AG04450 (cell line): ENCODE measurements at regions not wholly inside any gene's neighbourhood (a gene's known extent, or its start where the extent isn't known, plus 50 kb on each side); places are given as distances from the start of the nearest gene placed in this dataset.
"Not testable (repeated sequence)": the region's sequence is repeated elsewhere in the genome, so short reads cannot be mapped to it uniquely, and the experiment has no call there.

Experiments used
- CTCF ChIA-PET: fragments of 300-600, 350-600 bp; formaldehyde crosslinking; extraction: SDS; loops from one replicate; lab custom pipeline; 2022; ENCODE audit warnings: antibody characterized with exemption, inconsistent platforms; lab: Charles Lee
- POLR2A ChIA-PET: fragments of 350-600 bp; formaldehyde crosslinking; extraction: SDS; loops from one replicate; lab custom pipeline; 2021; ENCODE audit warnings: antibody characterized with exemption, inconsistent platforms; lab: Yijun Ruan, JAX
- DNase-seq: peaks from one replicate; pipeline ENCODE4 v3.0.0-alpha.2; 2011; ENCODE audit warnings: low read depth, low spot score
- H3K27ac ChIP-seq: one replicate; pipeline ENCODE4 v1.5.1; 2012; ENCODE audit warnings: low read depth, low read length, control low read depth
- H3K27me3 ChIP-seq: one replicate; pipeline ENCODE4 v1.6.0; 2012; ENCODE audit warnings: low read length; ENCODE audit not compliant: control insufficient read depth, insufficient read depth
- H3K4me3 ChIP-seq: 2 replicates; pipeline ENCODE4 v1.5.1; 2011; ENCODE audit warnings: mild to moderate bottlenecking, low read depth, low read length, control low read depth
- H3K9me3 ChIP-seq: 2 replicates; pipeline ENCODE4 v1.5.1; 2012; ENCODE audit warnings: low read length; ENCODE audit not compliant: control insufficient read depth, insufficient read depth
- TF ChIP-seq, protein P1 (sequence below): IDR thresholded peaks from 2 replicates; pipeline ENCODE4 v1.5.1; 2011; ENCODE audit warnings: low read depth, low read length, control low read depth, inconsistent platforms

DNA sequence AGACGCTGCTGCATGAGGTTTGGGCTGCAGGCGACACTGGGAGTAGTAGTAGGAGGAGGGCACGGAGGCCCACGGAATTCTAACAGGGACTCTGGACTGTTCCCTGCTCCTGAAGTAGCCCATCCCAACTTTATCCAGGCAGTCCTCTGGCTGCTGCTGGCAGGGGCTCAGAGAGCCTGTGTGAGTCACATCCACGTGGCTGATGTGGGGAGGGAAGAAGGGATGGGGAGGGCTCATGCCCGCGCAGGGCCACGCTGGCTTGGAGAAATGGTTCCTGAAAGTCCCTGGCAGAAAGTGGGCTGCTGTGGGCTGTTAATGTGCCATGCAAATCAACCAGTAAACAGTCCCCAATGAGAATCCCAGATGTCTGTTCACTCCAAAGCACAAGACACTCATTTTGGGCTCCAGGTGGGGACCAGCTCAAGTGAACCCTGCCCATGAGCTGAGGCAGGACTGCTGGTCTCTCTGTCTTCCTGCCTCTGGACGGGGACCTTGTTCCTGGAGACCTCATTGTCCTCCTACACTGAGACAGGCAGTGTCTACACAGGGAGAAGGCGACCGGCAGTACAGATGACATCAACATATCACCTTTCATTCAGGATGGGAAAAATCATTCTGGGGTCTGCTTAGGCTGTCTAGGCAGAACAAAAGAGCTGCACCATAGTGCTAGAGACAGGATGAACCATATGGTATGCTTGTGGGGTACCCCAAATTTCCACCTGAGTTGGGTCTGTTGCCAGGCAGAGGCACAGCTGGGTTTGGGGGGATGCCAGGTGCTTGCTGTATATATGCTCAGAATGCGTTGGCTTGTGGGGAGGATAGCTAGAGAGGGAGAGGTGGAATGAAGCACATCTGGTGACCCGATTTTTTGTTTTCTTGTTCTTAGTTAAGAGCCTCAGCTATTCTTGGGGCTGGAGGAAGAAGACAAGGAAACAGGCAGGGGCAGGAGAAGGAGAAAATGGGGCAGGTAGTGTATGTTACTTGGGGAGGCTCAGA is 57.9 kb upstream of the FMOD start:
- no peak overlapping the region for H3K4me3 ChIP-seq
- ChIA-PET POLR2A (no interaction called here), CTCF (interaction anchor here (1.7 kb wide), 1 partner anchor 141 kb away, joined by 7 read pairs; no protein-coding TSS in a partner anchor)
- peak overlapping the region; percentile 31 for H3K27ac ChIP-seq
- TF ChIP-seq, protein P1, sequence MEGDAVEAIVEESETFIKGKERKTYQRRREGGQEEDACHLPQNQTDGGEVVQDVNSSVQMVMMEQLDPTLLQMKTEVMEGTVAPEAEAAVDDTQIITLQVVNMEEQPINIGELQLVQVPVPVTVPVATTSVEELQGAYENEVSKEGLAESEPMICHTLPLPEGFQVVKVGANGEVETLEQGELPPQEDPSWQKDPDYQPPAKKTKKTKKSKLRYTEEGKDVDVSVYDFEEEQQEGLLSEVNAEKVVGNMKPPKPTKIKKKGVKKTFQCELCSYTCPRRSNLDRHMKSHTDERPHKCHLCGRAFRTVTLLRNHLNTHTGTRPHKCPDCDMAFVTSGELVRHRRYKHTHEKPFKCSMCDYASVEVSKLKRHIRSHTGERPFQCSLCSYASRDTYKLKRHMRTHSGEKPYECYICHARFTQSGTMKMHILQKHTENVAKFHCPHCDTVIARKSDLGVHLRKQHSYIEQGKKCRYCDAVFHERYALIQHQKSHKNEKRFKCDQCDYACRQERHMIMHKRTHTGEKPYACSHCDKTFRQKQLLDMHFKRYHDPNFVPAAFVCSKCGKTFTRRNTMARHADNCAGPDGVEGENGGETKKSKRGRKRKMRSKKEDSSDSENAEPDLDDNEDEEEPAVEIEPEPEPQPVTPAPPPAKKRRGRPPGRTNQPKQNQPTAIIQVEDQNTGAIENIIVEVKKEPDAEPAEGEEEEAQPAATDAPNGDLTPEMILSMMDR, result no peak
- H3K9me3 ChIP-seq, result peaks cover 5% of the 10 kb centered on the region; the same call in 1 of the 2 replicates
- H3K27me3 ChIP-seq, result no peaks in the 10 kb centered on the region
- DNase-seq, result peak; percentile 42

- Histone ChIP-seq H3K27me3 (peaks cover 2% of the 10 kb centered on the region), H3K27ac (no peak overlapping the region), H3K9me3 (peaks cover 5% of the 10 kb centered on the region), H3K4me3 (no peak overlapping the region)
- TF ChIP-seq, protein P1, result no peak
- POLR2A ChIA-PET, result no interaction called here
- DNase-seq, result no peak
- CTCF ChIA-PET, result interaction anchor here (1.7 kb wide), 1 partner anchor 143 kb away, joined by 7 read pairs; no protein-coding TSS in a partner anchor
Observed at GRCh38 chr1:203410182-203410900, 59.4 kb upstream of the FMOD start.

DNA sequence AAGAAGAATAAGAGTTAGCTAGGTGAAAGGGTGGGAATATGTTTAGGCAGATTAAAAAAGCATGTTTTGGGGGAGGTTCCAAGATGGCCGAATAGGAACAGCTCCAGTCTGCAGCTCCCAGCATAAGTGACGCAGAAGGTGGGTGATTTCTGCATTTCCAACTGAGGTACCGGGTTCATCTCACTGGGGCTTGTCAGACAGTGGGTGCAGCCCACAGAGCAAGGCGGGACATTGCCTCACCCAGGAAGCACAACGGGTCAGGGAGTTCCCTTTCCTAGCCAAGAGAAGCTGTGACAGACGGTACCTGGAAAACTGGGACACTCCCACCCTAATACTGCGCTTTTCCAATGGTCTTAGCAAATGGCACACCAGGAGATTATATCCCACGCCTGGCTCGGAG is 60.5 kb upstream of the FMOD start:
- H3K27ac ChIP-seq, DNase-seq, H3K27me3 ChIP-seq, H3K9me3 ChIP-seq, POLR2A ChIA-PET, H3K4me3 ChIP-seq: not testable (repeated sequence)
- CTCF ChIA-PET, result interaction anchor here (1.0 kb wide), 1 partner anchor 144 kb away, joined by 4 read pairs; no protein-coding TSS in a partner anchor

GRCh38 chr1:203419558-203419957 is 56.0 kb upstream of the PRELP start:
- ChIA-PET CTCF (no interaction called here), POLR2A (no interaction called here)
- H3K27me3 ChIP-seq, result peaks cover 36% of the 10 kb centered on the region
- no peak for DNase-seq
- TF ChIP-seq, protein P1, result no peak
- no peaks in the 10 kb centered on the region for H3K9me3 ChIP-seq
- no peak overlapping the region for H3K4me3 ChIP-seq
- H3K27ac ChIP-seq, result no peak overlapping the region

DNA sequence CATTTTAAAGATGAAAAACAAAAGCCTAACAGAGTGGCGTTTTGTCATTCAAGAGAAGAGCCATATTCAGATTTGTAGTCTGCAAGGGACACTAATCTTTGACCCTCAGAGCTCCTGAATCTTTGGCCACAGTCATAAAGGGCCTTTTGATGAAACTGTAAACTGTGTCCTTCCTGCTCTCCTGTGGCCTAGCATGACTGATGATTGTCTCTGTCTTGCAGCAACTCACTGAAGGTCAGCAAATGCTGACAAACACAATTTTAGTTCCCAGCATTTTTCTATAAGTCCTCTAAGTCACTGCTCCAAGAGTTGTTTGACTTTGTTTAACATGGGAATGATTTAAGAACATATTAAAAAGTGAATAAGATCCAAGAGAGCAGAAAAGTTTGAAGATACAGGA is 55.3 kb upstream of the PRELP start:
- no peak overlapping the region for H3K27ac ChIP-seq
- TF ChIP-seq, protein P1, result no peak
- ChIA-PET POLR2A (no interaction called here), CTCF (no interaction called here)
- no peak overlapping the region for H3K4me3 ChIP-seq
- DNase-seq, result no peak
- H3K9me3 ChIP-seq, result no peaks in the 10 kb centered on the region
- peaks cover 34% of the 10 kb centered on the region for H3K27me3 ChIP-seq
